GM18507 (cell line): ENCODE measurements at regions not wholly inside any gene's neighbourhood (a gene's known extent, or its start where the extent isn't known, plus 50 kb on each side); places are given as distances from the start of the nearest gene placed in this dataset.

Experiments used
- DNase-seq: peaks from one replicate; pipeline ENCODE4 v3.0.0; 2011; ENCODE audit warnings: low read depth; ENCODE audit not compliant: insufficient read length; ENCODE audit errors: extremely low spot score
- FAIRE-seq: peaks from 2 replicates; lab custom pipeline; 2011; peaks lifted over from hg19 to GRCh38; lab: Jason Lieb, UNC

DNA sequence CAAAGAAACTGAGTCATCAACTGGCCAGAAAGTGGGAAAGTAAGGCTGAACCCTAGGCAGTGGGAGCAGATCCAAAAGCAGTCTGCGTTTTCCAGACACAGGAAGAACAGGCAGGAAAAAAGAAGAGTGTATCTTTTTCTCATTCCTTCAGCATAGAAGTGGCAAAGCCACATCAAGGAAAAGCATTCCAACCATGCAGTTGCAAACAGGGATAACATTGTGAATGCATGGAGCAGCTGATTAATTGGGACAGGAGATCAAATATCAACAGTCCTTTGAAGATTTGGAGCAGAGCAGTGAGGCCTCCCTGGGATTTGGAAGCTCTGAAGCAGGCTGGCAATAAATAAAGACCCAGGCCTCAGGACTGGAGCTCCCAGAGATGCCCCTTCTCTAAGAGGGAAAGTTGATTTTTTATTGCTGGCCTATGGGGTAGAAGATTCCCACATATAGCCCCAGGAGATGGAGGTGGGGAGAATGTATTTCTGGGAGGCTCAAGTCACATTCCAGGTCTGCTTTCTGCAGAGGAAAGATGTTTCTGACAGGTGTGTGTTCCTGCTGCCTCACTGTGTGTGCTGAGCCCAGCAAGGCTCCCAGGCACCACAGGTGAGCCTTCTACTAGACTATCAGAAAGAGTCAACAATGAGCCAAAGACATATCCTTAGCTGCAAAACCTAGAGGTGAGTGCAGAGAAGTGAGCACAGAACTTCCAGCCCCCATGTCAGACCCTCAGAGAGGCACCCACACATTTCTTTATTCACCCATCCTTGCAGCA, 222.5 kb downstream of the RAB28 start:
- FAIRE-seq (no peak), DNase-seq (no peak)

GRCh38 chr4:13260513-13260912, 223.6 kb downstream of the RAB28 start:
- DNase-seq: no peak
- no peak for FAIRE-seq

GRCh38 chr4:13250263-13250662, 233.9 kb downstream of the RAB28 start:
- no peak for DNase-seq
- FAIRE-seq: no peak

GRCh38 chr4:13248621-13249298, 235.4 kb downstream of the RAB28 start:
- FAIRE-seq: no peak
- no peak for DNase-seq

DNA sequence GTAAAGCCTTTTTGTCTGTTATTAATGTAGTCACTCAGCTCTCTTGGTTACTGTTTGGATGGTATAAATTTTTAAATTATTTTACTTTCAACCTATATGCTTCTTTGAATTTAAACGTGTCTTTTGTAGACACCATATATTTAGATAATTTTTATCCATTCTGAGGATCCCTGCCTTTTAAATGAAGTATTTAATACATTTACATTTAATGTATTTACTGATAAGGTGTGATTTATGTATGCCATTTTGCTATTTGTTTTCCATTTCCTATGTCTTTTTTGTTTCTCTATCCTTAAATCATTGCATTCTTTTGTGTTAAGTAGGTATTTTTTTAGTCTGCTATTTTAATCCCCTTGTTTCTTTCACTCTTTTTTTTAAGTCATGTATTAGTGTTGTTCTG, 238.0 kb downstream of the RAB28 start:
- FAIRE-seq (no peak), DNase-seq (no peak)

- FAIRE-seq (no peak), DNase-seq (no peak)
Measured at GRCh38 chr4:13244444-13244843, 239.7 kb downstream of the RAB28 start.

GRCh38 chr4:13243152-13243551, 241.0 kb downstream of the RAB28 start:
- DNase-seq (no peak), FAIRE-seq (no peak)

GRCh38 chr4:13240066-13240465, 244.1 kb downstream of the RAB28 start:
- DNase-seq (no peak), FAIRE-seq (no peak)

- FAIRE-seq: no peak
- no peak for DNase-seq
Measured at GRCh38 chr4:13238936-13239335, 245.2 kb downstream of the RAB28 start.

- no peak for FAIRE-seq
- DNase-seq: no peak
Measured at GRCh38 chr4:13236485-13236884, 247.7 kb downstream of the RAB28 start.

DNA sequence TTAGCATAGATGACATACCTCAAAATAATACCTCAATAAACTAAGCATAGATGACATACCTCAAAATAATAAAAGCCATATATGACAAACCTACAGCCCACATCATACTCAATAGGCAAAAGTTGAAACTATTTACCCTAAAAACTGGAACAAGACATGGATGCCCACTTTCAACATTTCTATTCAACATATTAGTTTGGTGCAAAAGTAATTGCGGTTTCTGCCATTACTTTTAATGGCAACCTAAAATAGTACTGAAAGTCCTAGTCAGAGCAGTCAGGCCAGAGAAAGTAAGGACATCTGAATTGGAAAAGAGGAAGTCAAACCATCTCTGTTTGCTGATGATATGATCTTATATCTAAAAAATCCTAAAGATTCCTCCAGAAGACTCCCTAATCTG, 250.4 kb downstream of the RAB28 start:
- no peak for FAIRE-seq
- DNase-seq: no peak

DNA sequence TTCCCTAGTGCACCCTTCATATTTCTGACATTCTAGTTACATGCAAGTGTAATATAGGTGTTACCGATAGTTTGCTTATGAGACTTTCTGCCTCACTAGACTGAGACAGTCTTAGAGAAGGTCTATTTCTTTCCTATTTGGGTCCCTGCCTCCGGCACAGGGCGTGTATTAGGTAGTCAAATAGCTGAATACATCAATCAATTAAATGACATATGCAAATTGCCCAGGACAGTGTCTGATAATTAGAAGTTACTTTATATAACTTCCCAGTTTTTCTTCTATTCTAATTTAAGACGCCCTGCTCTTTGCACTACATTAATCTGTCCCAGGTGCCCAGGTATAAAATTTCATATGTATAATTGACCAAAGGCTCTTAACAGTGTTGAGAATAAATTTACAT, 264.2 kb downstream of the RAB28 start:
- no peak for FAIRE-seq
- DNase-seq: no peak

DNA sequence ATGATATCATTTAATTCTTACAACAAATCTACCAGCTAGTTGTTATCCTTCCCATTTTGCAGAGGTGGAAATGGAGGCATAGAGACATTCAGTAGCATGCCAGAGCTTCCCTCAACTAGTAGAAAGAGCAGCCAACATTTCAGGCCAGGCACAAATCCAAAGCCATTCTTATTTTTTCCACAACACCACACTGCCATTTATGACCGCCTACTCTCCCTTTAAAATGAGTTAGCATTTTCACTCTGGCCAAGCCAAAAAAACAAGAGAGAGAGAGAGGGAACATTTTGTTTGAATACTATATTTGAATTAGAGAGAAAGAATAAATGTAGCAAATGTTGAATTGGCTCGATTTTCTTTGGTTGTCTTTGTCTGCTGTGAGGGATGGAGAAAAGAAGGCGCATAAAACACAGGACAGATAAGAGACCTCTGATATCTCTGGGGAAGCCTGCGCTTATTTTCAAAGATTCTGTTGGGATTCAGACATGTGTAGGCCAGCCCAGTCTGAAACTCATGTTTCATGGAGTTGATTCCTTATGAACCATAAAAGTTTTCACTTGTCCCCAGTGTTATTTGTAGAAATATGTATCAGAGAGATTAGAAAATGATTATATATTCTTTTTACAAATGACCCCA, 265.7 kb downstream of the RAB28 start:
- DNase-seq: no peak
- no peak for FAIRE-seq

GRCh38 chr4:13215560-13215959, 268.6 kb downstream of the RAB28 start:
- FAIRE-seq: no peak
- no peak for DNase-seq

GRCh38 chr4:13212936-13213335, 271.2 kb downstream of the RAB28 start:
- no peak for DNase-seq
- no peak for FAIRE-seq

- no peak for FAIRE-seq
- DNase-seq: no peak
Measured at GRCh38 chr4:13209600-13209999, 274.5 kb downstream of the RAB28 start.

DNA sequence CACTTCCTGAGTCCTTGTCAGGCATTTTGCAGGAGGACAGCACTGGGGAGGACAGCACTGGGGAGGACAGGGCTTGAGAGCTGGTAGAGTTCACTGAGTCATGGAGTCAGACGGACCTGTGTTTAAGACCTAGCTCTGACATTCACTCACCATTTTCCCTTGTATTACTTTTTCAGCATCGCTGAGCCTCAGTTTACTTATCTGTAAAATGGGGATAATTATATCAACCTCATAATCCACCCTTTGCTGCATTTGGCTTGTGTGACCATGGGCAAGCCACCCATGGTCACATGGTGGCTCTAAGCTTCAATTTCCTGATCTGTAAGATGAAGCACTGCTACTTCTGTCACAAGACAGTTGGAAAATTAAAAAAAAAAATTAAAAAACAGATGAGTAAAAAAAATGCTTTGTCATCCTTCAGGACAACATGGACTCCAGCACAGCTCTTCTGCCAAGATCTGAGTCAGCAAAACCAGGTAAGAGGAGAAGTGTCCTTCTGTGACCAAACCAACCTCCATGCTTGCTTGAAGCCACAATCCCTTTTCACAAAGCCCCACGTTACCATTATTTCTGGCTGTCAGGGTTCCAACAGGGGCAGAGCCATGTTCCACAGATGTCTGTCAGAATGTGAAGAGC, 275.5 kb downstream of the RAB28 start:
- no peak for DNase-seq
- no peak for FAIRE-seq

- DNase-seq (no peak), FAIRE-seq (no peak)
Measured at GRCh38 chr4:13207226-13207625, 276.9 kb downstream of the RAB28 start.

DNA sequence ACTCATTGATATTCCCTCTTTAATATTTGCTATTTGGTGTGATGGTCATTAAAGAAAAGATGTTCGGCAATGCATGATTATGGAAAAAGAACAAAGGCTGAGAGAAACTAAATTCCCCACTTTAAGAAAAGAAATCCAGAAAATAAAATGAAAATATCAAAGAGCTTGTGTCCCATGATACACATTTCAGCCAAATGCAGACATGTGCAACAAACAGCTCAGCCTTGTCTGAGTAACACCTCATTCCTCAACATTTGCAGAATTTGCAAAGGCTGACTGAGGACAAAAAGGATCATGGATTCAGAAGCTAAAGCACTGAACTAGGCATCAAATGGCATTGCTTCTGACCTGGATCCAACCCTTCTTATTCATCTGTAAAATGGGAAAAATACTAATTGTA, 281.0 kb downstream of the RAB28 start:
- FAIRE-seq (no peak), DNase-seq (no peak)

DNA sequence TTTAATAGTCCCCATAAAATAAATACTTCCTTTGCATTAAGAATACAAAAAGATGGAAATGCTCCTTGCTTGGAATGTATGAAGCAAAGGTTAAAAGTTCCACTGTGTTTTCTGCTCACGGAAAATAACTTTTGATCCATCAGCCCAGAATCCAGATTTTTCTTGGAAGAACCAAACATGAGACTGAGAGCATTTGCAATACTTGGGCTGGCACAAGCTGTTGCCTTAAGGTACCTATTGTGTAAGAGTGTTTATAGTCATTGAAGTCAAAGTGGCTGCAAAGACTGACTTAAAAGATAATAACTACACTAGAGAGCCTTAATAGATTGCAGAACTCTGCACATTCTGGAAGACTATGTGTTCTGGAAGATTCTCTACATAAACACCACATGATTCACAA, 281.4 kb downstream of the RAB28 start:
- DNase-seq (no peak), FAIRE-seq (no peak)
